Kidney (tissue), 13 donors: ENCODE measurements at regions not wholly inside any gene's neighbourhood (a gene's known extent, or its start where the extent isn't known, plus 50 kb on each side); places are given as distances from the start of the nearest gene placed in this dataset.

Experiments
- DNase-seq, 5 donors: peaks; one replicate each; pipeline ENCODE4 v3.0.0-alpha.2; 2013 to 2020
- FAIRE-seq: peaks from 2 replicates; lab custom pipeline; 2012; peaks lifted over from hg19 to GRCh38; lab: Jason Lieb, UNC
- H3K27ac ChIP-seq, 2 donors: one replicate each; pipeline ENCODE4 v1.7.0; 2013; ENCODE audit warnings: low read depth in 2 of 2, low read length in 2 of 2, inconsistent platforms in 1 of 2
- H3K27me3 ChIP-seq: one replicate; pipeline ENCODE4 v1.7.1; 2013; ENCODE audit warnings: low read length, inconsistent platforms; ENCODE audit not compliant: control insufficient read depth, insufficient read depth
- H3K36me3 ChIP-seq, 3 donors: one replicate each; pipeline versions ENCODE4 v1.7.0 to v1.7.1; 2013; ENCODE audit warnings: low read length in 3 of 3, control low read depth in 1 of 3, inconsistent platforms in 1 of 3; ENCODE audit not compliant: insufficient read depth in 3 of 3, control insufficient read depth in 2 of 3
- H3K4me1 ChIP-seq, 3 donors: one replicate each; pipeline versions ENCODE4 v1.7.0 to v1.7.1; 2013; ENCODE audit warnings: low read length in 3 of 3, inconsistent platforms in 1 of 3, low read depth in 1 of 3; ENCODE audit not compliant: control insufficient read depth in 2 of 3, insufficient read depth in 2 of 3
- H3K4me3 ChIP-seq, 3 donors: one replicate each; pipeline versions ENCODE4 v1.7.0 to v1.8.1; 2013; ENCODE audit warnings: low read length in 3 of 3, control low read depth in 1 of 3, inconsistent platforms in 1 of 3
- H3K9ac ChIP-seq, 3 donors: one replicate each; pipeline versions ENCODE4 v1.7.0 to v1.7.1; 2013; ENCODE audit warnings: low read length in 3 of 3, control low read depth in 1 of 3, inconsistent platforms in 1 of 3
- H3K9me3 ChIP-seq, 3 donors: one replicate each; pipeline versions ENCODE4 v1.7.0 to v1.7.1; 2013; ENCODE audit warnings: low read length in 3 of 3, control low read depth in 1 of 3, inconsistent platforms in 1 of 3; ENCODE audit not compliant: control insufficient read depth in 2 of 3, insufficient read depth in 1 of 3
- CTCF ChIP-seq: IDR thresholded peaks from 3 replicates; pipeline ENCODE4 v1.5.1; 2012; ENCODE audit warnings: mild to moderate bottlenecking, moderate library complexity, borderline replicate concordance; ENCODE audit not compliant: insufficient read depth; ENCODE audit errors: extremely low read depth
- intact Hi-C: fragments of 100-400 bp; cut with DNase I; formaldehyde crosslinking; loops from one replicate; pipeline ENCODE4 v1.11.1; 2022
- donor health status: control.
- donor health status: control.
- donor health status: control.
- donor health status: control.
- donor health status: control.
- donor health status: DM: yes; HTN: yes; CAD: no.
- donor health status: Normal renal cell carcinoma (clear cell type).

GRCh38 chr12:59182191-59182590 lies 261.9 kb upstream of the LRIG3 start:
- TF ChIP-seq CTCF = no peak
- intact Hi-C loops = no loop called here
- H3K9ac ChIP-seq = no peak overlapping the region
- no peak for DNase-seq
- H3K4me3 ChIP-seq = no peak overlapping the region
- H3K36me3 ChIP-seq = no peaks in the 10 kb centered on the region
- H3K4me1 ChIP-seq = no peaks in the 10 kb centered on the region
- no peaks in the 10 kb centered on the region for H3K9me3 ChIP-seq
- no peaks in the 10 kb centered on the region for H3K27me3 ChIP-seq
- no peak overlapping the region for H3K27ac ChIP-seq
- FAIRE-seq = no peak

- no peaks in the 10 kb centered on the region for H3K9me3 ChIP-seq
- H3K27me3 ChIP-seq = no peaks in the 10 kb centered on the region
- H3K4me1 ChIP-seq = no peaks in the 10 kb centered on the region
- DNase-seq (no peak), FAIRE-seq (no peak)
- no peak for TF ChIP-seq CTCF
- no peaks in the 10 kb centered on the region for H3K36me3 ChIP-seq
- intact Hi-C loops = no loop called here
- no peak overlapping the region for H3K4me3 ChIP-seq
- no peak overlapping the region for H3K27ac ChIP-seq
- H3K9ac ChIP-seq = no peak overlapping the region
Observed at GRCh38 chr12:59181196-59181777, 261.0 kb upstream of the LRIG3 start.

GRCh38 chr12:59179231-59179630 lies 258.9 kb upstream of the LRIG3 start:
- intact Hi-C loops = no loop called here
- no peaks in the 10 kb centered on the region for H3K27me3 ChIP-seq
- H3K9me3 ChIP-seq = no peaks in the 10 kb centered on the region
- no peaks in the 10 kb centered on the region for H3K36me3 ChIP-seq
- no peak for TF ChIP-seq CTCF
- DNase-seq (no peak), FAIRE-seq (no peak)
- no peak overlapping the region for H3K27ac ChIP-seq
- no peaks in the 10 kb centered on the region for H3K4me1 ChIP-seq
- H3K4me3 ChIP-seq = no peak overlapping the region
- H3K9ac ChIP-seq = no peak overlapping the region

GRCh38 chr12:59173695-59174094 lies 253.4 kb upstream of the LRIG3 start:
- H3K36me3 ChIP-seq = no peaks in the 10 kb centered on the region
- no peak overlapping the region for H3K4me3 ChIP-seq
- no peak overlapping the region for H3K27ac ChIP-seq
- no peaks in the 10 kb centered on the region for H3K27me3 ChIP-seq
- DNase-seq (peak in 1 of 5 donors; percentile 17), FAIRE-seq (no peak)
- no peak overlapping the region for H3K9ac ChIP-seq
- no peak for TF ChIP-seq CTCF
- H3K4me1 ChIP-seq = no peaks in the 10 kb centered on the region
- intact Hi-C loops = no loop called here
- H3K9me3 ChIP-seq = no peaks in the 10 kb centered on the region
